SIG-M5 treated with dmso at 0.1 percent for 504 hours (cell line): ENCODE measurements at regions not wholly inside any gene's neighbourhood (a gene's known extent, or its start where the extent isn't known, plus 50 kb on each side); places are given as distances from the start of the nearest gene placed in this dataset.
"Not testable (repeated sequence)": the region's sequence is repeated elsewhere in the genome, so short reads cannot be mapped to it uniquely, and the experiment has no call there.

Experiments
- DNase-seq: peaks from one replicate; lab custom pipeline; 2025; ENCODE audit not compliant: unreplicated experiment; lab: John Stamatoyannopoulos, UW

GRCh38 chr5:96320797-96321196, 112.3 kb downstream of the PCSK1 start:
- no peak for DNase-seq

- not testable (repeated sequence) for DNase-seq
Observed at GRCh38 chr5:96319981-96320739, 112.9 kb downstream of the PCSK1 start.

GRCh38 chr5:96318569-96319110, 114.4 kb downstream of the PCSK1 start:
- no peak for DNase-seq

GRCh38 chr5:96317945-96318344, 115.1 kb downstream of the PCSK1 start:
- DNase-seq, result no peak

- no peak for DNase-seq
Observed at GRCh38 chr5:96316487-96316886, 116.6 kb downstream of the PCSK1 start.

- DNase-seq, result no peak
Observed at GRCh38 chr5:96316017-96316416, 117.0 kb downstream of the PCSK1 start.

GRCh38 chr5:96315431-96315830, 117.6 kb downstream of the PCSK1 start:
- DNase-seq, result no peak

GRCh38 chr5:96312383-96312782, 120.7 kb downstream of the PCSK1 start:
- no peak for DNase-seq

GRCh38 chr5:96307047-96307446, 126.0 kb downstream of the PCSK1 start:
- DNase-seq, result not testable (repeated sequence)

GRCh38 chr5:96302174-96302738, 130.8 kb downstream of the PCSK1 start:
- DNase-seq, result no peak

GRCh38 chr5:96300976-96301375, 132.1 kb downstream of the PCSK1 start:
- peak; percentile 46 for DNase-seq

- peak; percentile 96 for DNase-seq
Observed at GRCh38 chr5:96297867-96298266, 135.2 kb downstream of the PCSK1 start.

- DNase-seq, result peak; percentile 19
Observed at GRCh38 chr5:96297290-96297689, 135.8 kb downstream of the PCSK1 start.

- no peak for DNase-seq
Observed at GRCh38 chr5:96294884-96295202, 138.2 kb downstream of the PCSK1 start.

GRCh38 chr5:96293966-96294883, 138.8 kb downstream of the PCSK1 start:
- DNase-seq, result no peak

GRCh38 chr5:96292582-96293247, 140.3 kb downstream of the PCSK1 start:
- no peak for DNase-seq

GRCh38 chr5:96289287-96289686, 143.8 kb downstream of the PCSK1 start:
- DNase-seq, result not testable (repeated sequence)

- no peak for DNase-seq
Observed at GRCh38 chr5:96288845-96289185, 144.2 kb downstream of the PCSK1 start.

- DNase-seq, result peak; percentile 28
Observed at GRCh38 chr5:96288166-96288844, 144.7 kb downstream of the PCSK1 start.

GRCh38 chr5:96287136-96287535, 145.9 kb downstream of the PCSK1 start:
- no peak for DNase-seq

- DNase-seq, result no peak
Observed at GRCh38 chr5:96285823-96286222, 147.2 kb downstream of the PCSK1 start.
